ENCODE measurements at regions not wholly inside any gene's neighbourhood (a gene's known extent, or its start where the extent isn't known, plus 50 kb on each side); places are given as distances from the start of the nearest gene placed in this dataset.
"Not testable (repeated sequence)": the region's sequence is repeated elsewhere in the genome, so short reads cannot be mapped to it uniquely, and the experiment has no call there.

- peak; percentile 26 for ATAC-seq
Observed at GRCh38 chr6:11323666-11324452, 91.4 kb upstream of the NEDD9 start.

GRCh38 chr6:11322252-11322885, 89.9 kb upstream of the NEDD9 start:
- ATAC-seq: peak; percentile 42

- ATAC-seq: no peak
Observed at GRCh38 chr6:11320914-11321597, 88.6 kb upstream of the NEDD9 start.

- no peak for ATAC-seq
Observed at GRCh38 chr6:11318835-11319813, 86.7 kb upstream of the NEDD9 start.

- ATAC-seq: peak; percentile 83
Observed at GRCh38 chr6:11317885-11318771, 85.7 kb upstream of the NEDD9 start.

GRCh38 chr6:11315743-11316437, 83.4 kb upstream of the NEDD9 start:
- ATAC-seq: peak; percentile 85

GRCh38 chr6:11313207-11313606, 80.7 kb upstream of the NEDD9 start:
- no peak for ATAC-seq

- ATAC-seq: no peak
Observed at GRCh38 chr6:11311970-11312369, 79.5 kb upstream of the NEDD9 start.

- ATAC-seq: no peak
Observed at GRCh38 chr6:11309947-11310665, 77.6 kb upstream of the NEDD9 start.

GRCh38 chr6:11307226-11307625, 74.8 kb upstream of the NEDD9 start:
- no peak for ATAC-seq

- no peak for ATAC-seq
Observed at GRCh38 chr6:11304946-11305345, 72.5 kb upstream of the NEDD9 start.

- not testable (repeated sequence) for ATAC-seq
Observed at GRCh38 chr6:11299876-11300428, 67.5 kb upstream of the NEDD9 start.

- ATAC-seq: not testable (repeated sequence)
Observed at GRCh38 chr6:11299421-11299784, 66.9 kb upstream of the NEDD9 start.

GRCh38 chr6:11298651-11299420, 66.4 kb upstream of the NEDD9 start:
- ATAC-seq: no peak

- no peak for ATAC-seq
Observed at GRCh38 chr6:11297376-11297729, 64.9 kb upstream of the NEDD9 start.

- ATAC-seq: no peak
Observed at GRCh38 chr6:11296449-11297375, 64.2 kb upstream of the NEDD9 start.

- ATAC-seq: no peak
Observed at GRCh38 chr6:11295969-11296368, 63.5 kb upstream of the NEDD9 start.

GRCh38 chr6:11294228-11294627, 61.8 kb upstream of the NEDD9 start:
- ATAC-seq: no peak
